PC-9 (cell line): ENCODE measurements at regions not wholly inside any gene's neighbourhood (a gene's known extent, or its start where the extent isn't known, plus 50 kb on each side); places are given as distances from the start of the nearest gene placed in this dataset.

Source experiments
- CTCF ChIP-seq: fragments of 200-600 bp; sonication (generic); conservative IDR thresholded peaks from 2 replicates; pipeline ENCODE4 v1.6.1; 2017; ENCODE audit warnings: mixed run types, antibody characterized with exemption, mild to moderate bottlenecking, moderate library complexity
- EZH2 ChIP-seq: fragments of 200-600 bp; sonication (generic); IDR thresholded peaks from 2 replicates; pipeline ENCODE4 v1.8.0; 2017; ENCODE audit warnings: antibody characterized with exemption, low read depth

- TF ChIP-seq CTCF = peak; percentile 82
- TF ChIP-seq EZH2 = no peak
Measured at GRCh38 chr1:10960411-10961299, 51.8 kb upstream of the TARDBP start.
